Gastroesophageal sphincter (tissue), 2 donors: ENCODE measurements at regions not wholly inside any gene's neighbourhood (a gene's known extent, or its start where the extent isn't known, plus 50 kb on each side); places are given as distances from the start of the nearest gene placed in this dataset.

Source experiments
- POLR2A ChIP-seq, 2 donors: fragments of 450-650 bp; IDR thresholded peaks; one replicate each; pipeline ENCODE4 v1.6.1; 2017; ENCODE audit warnings: antibody characterized with exemption in 2 of 2, mild to moderate bottlenecking in 2 of 2, moderate library complexity in 1 of 2
- POLR2AphosphoS5 ChIP-seq: sonication (generic); formaldehyde crosslinking; IDR thresholded peaks from one replicate; pipeline ENCODE4 v1.6.1; 2017; ENCODE audit warnings: antibody characterized with exemption

GRCh38 chr5:165616490-165617405, 2111.3 kb downstream of the MAT2B start:
- TF ChIP-seq POLR2A (IDR thresholded peaks at IDR 0.05) (no peak), POLR2AphosphoS5 (no peak)
